Liver (tissue), 8 donors: ENCODE measurements at regions not wholly inside any gene's neighbourhood (a gene's known extent, or its start where the extent isn't known, plus 50 kb on each side); places are given as distances from the start of the nearest gene placed in this dataset.

Source experiments
- DNase-seq: peaks from one replicate; pipeline ENCODE4 v3.0.0-alpha.2; 2017; ENCODE audit warnings: low spot score
- H3K27ac ChIP-seq, 2 donors: one replicate each; pipeline ENCODE4 v1.7.0; 2013; ENCODE audit warnings: inconsistent platforms in 2 of 2, low read length in 2 of 2, control low read depth in 1 of 2, low read depth in 1 of 2, mild to moderate bottlenecking in 1 of 2
- H3K27me3 ChIP-seq, 4 donors: one replicate each; pipeline versions ENCODE4 v1.6.1 to v1.7.0; 2013; ENCODE audit warnings: low read length in 3 of 4, inconsistent platforms in 1 of 4, mild to moderate bottlenecking in 1 of 4, moderate library complexity in 1 of 4; ENCODE audit not compliant: control insufficient read depth in 4 of 4, insufficient read depth in 4 of 4
- H3K36me3 ChIP-seq, 4 donors: one replicate each; pipeline versions ENCODE4 v1.6.1 to v1.7.0; 2013; ENCODE audit warnings: low read length in 3 of 4, mild to moderate bottlenecking in 3 of 4, low read depth in 1 of 4, moderate library complexity in 1 of 4; ENCODE audit not compliant: control insufficient read depth in 4 of 4, insufficient read depth in 3 of 4
- H3K4me1 ChIP-seq, 4 donors: one replicate each; pipeline versions ENCODE4 v1.6.1 to v1.7.0; 2013; ENCODE audit warnings: low read length in 3 of 4, mild to moderate bottlenecking in 3 of 4, moderate library complexity in 1 of 4; ENCODE audit not compliant: control insufficient read depth in 4 of 4, insufficient read depth in 4 of 4
- H3K4me3 ChIP-seq, 3 donors: one replicate each; pipeline versions ENCODE4 v1.6.1 to v1.7.0; 2013; ENCODE audit warnings: low read length in 3 of 3, control low read depth in 1 of 3, low read depth in 1 of 3, mild to moderate bottlenecking in 1 of 3
- H3K9ac ChIP-seq, 2 donors: one replicate each; pipeline ENCODE4 v1.7.0; 2013; ENCODE audit warnings: low read length in 2 of 2, mild to moderate bottlenecking in 2 of 2, moderate library complexity in 2 of 2, control low read depth in 1 of 2, low read depth in 1 of 2
- H3K9me3 ChIP-seq, 4 donors: one replicate each; pipeline versions ENCODE4 v1.6.1 to v1.7.0; 2013; ENCODE audit warnings: low read length in 3 of 4; ENCODE audit not compliant: control insufficient read depth in 4 of 4
- ATF3 ChIP-seq: IDR thresholded peaks from 2 replicates; pipeline ENCODE4 v1.6.1; 2016; ENCODE audit warnings: antibody characterized with exemption
- CTCF ChIP-seq: fragments of 150-350 bp; IDR thresholded peaks from 2 replicates; pipeline ENCODE4 v1.5.1; 2017; ENCODE audit warnings: improper control_type of control experiment, low read depth, low read length; ENCODE audit not compliant: missing input control
- EGR1 ChIP-seq, 2 donors: IDR thresholded peaks; 2 replicates each; pipeline ENCODE4 v1.6.1; 2016 to 2018; ENCODE audit warnings: antibody characterized with exemption in 2 of 2, low read depth in 2 of 2
- FOXA1 ChIP-seq: IDR thresholded peaks from 2 replicates; pipeline ENCODE4 v1.6.1; 2016; ENCODE audit warnings: antibody characterized with exemption
- FOXA2 ChIP-seq: IDR thresholded peaks from 2 replicates; pipeline ENCODE4 v1.6.1; 2016; ENCODE audit warnings: antibody characterized with exemption
- HNF4A ChIP-seq, 2 donors: conservative IDR thresholded peaks; 2 replicates each; pipeline ENCODE4 v1.6.1; 2016; ENCODE audit warnings: antibody characterized with exemption in 2 of 2, mild to moderate bottlenecking in 2 of 2
- HNF4G ChIP-seq: IDR thresholded peaks from 2 replicates; pipeline ENCODE4 v1.6.1; 2016; ENCODE audit warnings: antibody characterized with exemption
- JUND ChIP-seq, 2 donors: IDR thresholded peaks; 2 replicates each; pipeline ENCODE4 v1.6.1; 2016; ENCODE audit warnings: antibody characterized with exemption in 2 of 2
- NR2F2 ChIP-seq: IDR thresholded peaks from 2 replicates; pipeline ENCODE4 v1.6.1; 2016; ENCODE audit warnings: antibody characterized with exemption
- RAD21 ChIP-seq, 2 donors: IDR thresholded peaks; 2 replicates each; pipeline ENCODE4 v1.6.1; 2016; ENCODE audit warnings: antibody characterized with exemption in 2 of 2, mild to moderate bottlenecking in 2 of 2
- SP1 ChIP-seq: IDR thresholded peaks from 2 replicates; pipeline ENCODE4 v1.6.1; 2018; ENCODE audit warnings: antibody characterized with exemption, mild to moderate bottlenecking
- TAF1 ChIP-seq: conservative IDR thresholded peaks from 2 replicates; pipeline ENCODE4 v1.6.1; 2016; ENCODE audit warnings: antibody characterized with exemption, mild to moderate bottlenecking
- YY1 ChIP-seq: IDR thresholded peaks from 2 replicates; pipeline ENCODE4 v1.6.1; 2016; ENCODE audit warnings: antibody characterized with exemption, mild to moderate bottlenecking
- WGBS: extraction: QIAGEN DNeasy Blood & Tissue Kit; methylation state at CpG from one replicate; pipeline ENCODE4 v1.1.7; 2013; 5-methylcytosine and 5-hydroxymethylcytosine counted together
- TF ChIP-seq, protein P1 (sequence below): IDR thresholded peaks from 2 replicates; pipeline ENCODE4 v1.6.1; 2016; ENCODE audit warnings: antibody characterized with exemption
- TF ChIP-seq, protein P2 (sequence below): IDR thresholded peaks from 2 replicates; pipeline ENCODE4 v1.6.1; 2016; ENCODE audit warnings: antibody characterized with exemption
- donor health status: healthy.
- donor health status: healthy.
- donor health status: healthy.
- donor health status: healthy.
- donor health status: healthy.

GRCh38 chr2:20940856-20941255 is 103.0 kb downstream of the APOB start:
- Histone ChIP-seq H3K4me1 (no peaks in the 10 kb centered on the region), H3K27me3 (no peaks in the 10 kb centered on the region), H3K9me3 (no peaks in the 10 kb centered on the region), H3K4me3 (no peak overlapping the region), H3K36me3 (no peaks in the 10 kb centered on the region), H3K27ac (no peak overlapping the region), H3K9ac (no peak overlapping the region)
- TF ChIP-seq FOXA1 (no peak), FOXA2 (no peak), TAF1 (no peak), JUND (IDR thresholded peaks at IDR 0.05) (no peak), EGR1 (IDR thresholded peaks at IDR 0.05; ENCODE audit: low read depth in 2 of 2) (no peak), HNF4A (conservative IDR thresholded peaks at IDR 0.05) (no peak), YY1 (no peak)
- TF ChIP-seq, protein P1, sequence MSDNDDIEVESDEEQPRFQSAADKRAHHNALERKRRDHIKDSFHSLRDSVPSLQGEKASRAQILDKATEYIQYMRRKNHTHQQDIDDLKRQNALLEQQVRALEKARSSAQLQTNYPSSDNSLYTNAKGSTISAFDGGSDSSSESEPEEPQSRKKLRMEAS = no peak
- no peak for DNase-seq
- WGBS = 88% methylated on average over 7 of the region's 7 CpGs

DNA sequence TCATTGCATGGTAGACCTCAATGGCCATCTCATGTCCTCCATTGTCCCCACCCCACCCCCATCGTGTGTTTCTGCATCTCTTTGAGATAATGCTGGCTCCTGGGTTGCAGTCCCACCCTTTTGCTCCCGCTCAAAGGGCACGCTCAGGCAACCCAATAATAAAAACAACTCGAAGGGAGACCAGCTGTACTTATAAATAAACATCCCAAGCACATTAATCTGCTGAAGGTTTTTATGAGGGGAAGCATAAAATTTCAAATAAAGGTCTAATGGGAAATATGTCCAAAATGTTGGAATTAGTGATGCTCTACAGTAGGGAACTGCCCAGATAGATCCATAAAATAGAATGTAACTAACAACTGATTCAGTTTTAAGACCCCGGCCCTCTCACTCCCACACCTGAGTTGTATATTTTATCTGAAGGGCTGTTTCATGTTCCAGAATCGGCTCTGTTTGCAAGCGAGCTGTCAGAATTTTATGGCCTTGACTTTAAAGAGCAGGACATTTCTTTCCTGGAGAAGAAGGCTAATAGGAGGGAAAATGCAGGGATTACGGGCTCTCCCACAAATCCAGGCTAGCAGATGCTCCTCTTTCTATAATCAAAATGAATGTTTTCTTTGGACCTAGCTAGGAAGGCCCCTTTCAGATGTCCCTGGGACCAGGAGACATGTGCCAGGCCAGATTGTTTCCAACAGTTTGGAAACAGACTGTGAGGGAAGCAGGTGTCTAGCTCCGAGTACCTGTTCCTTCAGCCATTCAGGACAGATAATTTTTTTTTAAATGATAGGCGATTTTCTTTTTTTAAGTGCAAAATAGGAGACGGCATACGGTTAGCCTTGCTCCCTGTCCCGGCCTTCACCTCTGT is 103.7 kb downstream of the APOB start:
- Histone ChIP-seq H3K27ac (no peak overlapping the region), H3K36me3 (no peaks in the 10 kb centered on the region)
- 72% methylated on average over 13 of the region's 13 CpGs for WGBS

DNA sequence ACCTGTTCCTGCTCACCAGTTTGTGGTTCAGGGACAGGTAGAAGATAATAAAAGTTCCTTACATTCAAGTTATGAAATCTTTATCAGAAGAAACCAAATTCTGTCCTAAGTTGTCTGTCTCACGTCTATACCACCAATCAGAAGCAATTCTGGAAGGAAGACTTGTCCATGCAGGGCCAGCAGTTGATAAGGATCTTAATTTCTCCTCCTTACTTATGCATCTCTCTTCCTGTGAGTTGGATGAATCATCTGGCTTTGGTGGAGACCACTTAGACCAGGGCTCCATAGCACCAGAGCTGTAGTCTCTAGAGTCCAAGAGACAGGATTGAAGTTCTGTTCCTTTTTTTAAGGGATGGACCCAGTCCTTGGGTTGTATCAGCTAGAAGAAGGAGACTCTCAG is 106.5 kb downstream of the APOB start:
- TF ChIP-seq FOXA1 (no peak), HNF4G (no peak), CTCF (no peak), ATF3 (no peak), SP1 (no peak), FOXA2 (no peak)
- TF ChIP-seq, protein P1 = no peak
- no peaks in the 10 kb centered on the region for H3K4me1 ChIP-seq
- no peaks in the 10 kb centered on the region for H3K9me3 ChIP-seq
- DNase-seq = no peak
- no peaks in the 10 kb centered on the region for H3K36me3 ChIP-seq
- no peaks in the 10 kb centered on the region for H3K27me3 ChIP-seq
- no peak overlapping the region for H3K9ac ChIP-seq
- no peak overlapping the region for H3K4me3 ChIP-seq
- no peak overlapping the region for H3K27ac ChIP-seq
- 55% methylated on average over 1 of the region's 1 CpG for WGBS

More for the DNA sequence above, 103.7 kb downstream of the APOB start:
- TF ChIP-seq NR2F2 (no peak), FOXA2 (no peak), RAD21 (IDR thresholded peaks at IDR 0.05) (no peak), TAF1 (no peak), SP1 (no peak), EGR1 (IDR thresholded peaks at IDR 0.05; ENCODE audit: low read depth in 2 of 2) (no peak), YY1 (no peak), FOXA1 (no peak)
- TF ChIP-seq, protein P2, sequence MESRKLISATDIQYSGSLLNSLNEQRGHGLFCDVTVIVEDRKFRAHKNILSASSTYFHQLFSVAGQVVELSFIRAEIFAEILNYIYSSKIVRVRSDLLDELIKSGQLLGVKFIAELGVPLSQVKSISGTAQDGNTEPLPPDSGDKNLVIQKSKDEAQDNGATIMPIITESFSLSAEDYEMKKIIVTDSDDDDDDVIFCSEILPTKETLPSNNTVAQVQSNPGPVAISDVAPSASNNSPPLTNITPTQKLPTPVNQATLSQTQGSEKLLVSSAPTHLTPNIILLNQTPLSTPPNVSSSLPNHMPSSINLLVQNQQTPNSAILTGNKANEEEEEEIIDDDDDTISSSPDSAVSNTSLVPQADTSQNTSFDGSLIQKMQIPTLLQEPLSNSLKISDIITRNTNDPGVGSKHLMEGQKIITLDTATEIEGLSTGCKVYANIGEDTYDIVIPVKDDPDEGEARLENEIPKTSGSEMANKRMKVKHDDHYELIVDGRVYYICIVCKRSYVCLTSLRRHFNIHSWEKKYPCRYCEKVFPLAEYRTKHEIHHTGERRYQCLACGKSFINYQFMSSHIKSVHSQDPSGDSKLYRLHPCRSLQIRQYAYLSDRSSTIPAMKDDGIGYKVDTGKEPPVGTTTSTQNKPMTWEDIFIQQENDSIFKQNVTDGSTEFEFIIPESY = no peak
- TF ChIP-seq, protein P1 = no peak
- Histone ChIP-seq H3K4me1 (no peaks in the 10 kb centered on the region), H3K27me3 (no peaks in the 10 kb centered on the region), H3K9ac (no peak overlapping the region), H3K4me3 (no peak overlapping the region), H3K9me3 (no peaks in the 10 kb centered on the region)
- DNase-seq = no peak
